ENCODE measurements at regions not wholly inside any gene's neighbourhood (a gene's known extent, or its start where the extent isn't known, plus 50 kb on each side); places are given as distances from the start of the nearest gene placed in this dataset.
A peak's percentile ranks its signal among the peaks of the same experiment; 100 is the strongest.

DNA sequence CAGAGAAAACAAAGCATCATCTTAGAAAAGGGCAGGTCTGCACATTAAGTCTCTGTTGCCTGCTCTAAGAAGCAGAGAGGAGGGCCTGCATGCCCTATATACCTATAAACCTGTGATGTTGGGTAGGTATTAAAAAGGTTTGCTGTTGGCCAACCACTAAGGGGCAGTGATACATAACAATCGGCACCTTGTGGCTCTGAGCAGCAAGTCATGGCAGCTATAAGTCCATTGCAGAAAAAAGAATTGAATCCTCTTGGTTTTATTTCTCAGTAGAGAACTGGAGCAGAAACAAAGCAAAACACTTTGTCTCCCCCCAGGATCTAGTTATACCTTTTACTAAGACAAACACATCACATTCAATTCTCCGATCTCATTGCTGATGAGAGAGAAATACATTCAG is 1364.4 kb downstream of the STIM2 start:
- no peak for DNase-seq (ENCODE audit: insufficient read length, low spot score, missing footprints)
- TF ChIP-seq CTCF (IDR thresholded peaks at IDR 0.05; ENCODE audit: extremely low read depth, low read depth, low read length): peak; percentile 25
- Histone ChIP-seq H3K4me1 (ENCODE audit: insufficient read depth, low read length) (no peaks in the 10 kb centered on the region), H3K27me3 (ENCODE audit: insufficient read depth, low read length) (no peaks in the 10 kb centered on the region), H3K4me2 (ENCODE audit: insufficient read depth, low read length) (no peak overlapping the region), H3K79me2 (ENCODE audit: insufficient read depth, low read length) (no peaks in the 10 kb centered on the region), H3K4me3 (ENCODE audit: insufficient read depth, low read length) (no peak overlapping the region), H2AFZ (ENCODE audit: low read length) (no peak overlapping the region), H3K36me3 (ENCODE audit: insufficient read depth, low read length) (no peaks in the 10 kb centered on the region), H3K27ac (ENCODE audit: low read depth, low read length) (no peak overlapping the region), H4K20me1 (ENCODE audit: insufficient read depth, low read length) (no peaks in the 10 kb centered on the region), H3K9me3 (ENCODE audit: low read depth, low read length) (no peaks in the 10 kb centered on the region)

DNA sequence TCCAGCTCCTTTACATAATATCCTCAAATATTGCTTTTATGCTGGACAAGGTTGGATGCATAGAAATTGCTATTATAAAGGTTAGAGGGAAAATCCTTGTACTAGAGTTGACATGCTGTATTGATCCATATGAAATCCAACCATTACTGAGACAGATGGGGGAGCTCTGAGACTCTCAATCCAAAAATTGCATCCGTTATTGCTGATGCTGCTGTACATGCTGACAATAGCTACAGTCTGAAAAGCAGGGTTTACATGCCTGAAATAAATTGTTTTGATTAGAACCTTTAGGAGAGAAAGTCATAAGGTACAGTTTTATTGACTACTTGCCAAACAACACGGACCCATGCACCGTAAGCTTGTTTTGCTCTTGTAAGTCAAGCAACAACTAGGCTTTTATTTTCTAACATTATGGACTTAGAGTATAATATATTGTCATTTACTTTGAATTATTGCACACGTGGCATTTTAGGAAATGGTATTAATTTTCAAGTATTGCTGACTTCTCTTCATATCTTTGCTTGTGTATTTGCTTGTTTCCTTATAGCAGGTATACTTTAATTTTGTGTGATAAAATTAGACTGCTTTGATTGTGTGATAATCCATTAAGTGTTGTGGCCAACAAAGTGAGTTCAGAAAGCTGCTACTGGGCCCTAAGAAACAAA is 1365.2 kb downstream of the STIM2 start:
- Histone ChIP-seq H3K27ac (ENCODE audit: low read depth, low read length) (no peak overlapping the region), H3K4me1 (ENCODE audit: insufficient read depth, low read length) (no peaks in the 10 kb centered on the region), H3K4me3 (ENCODE audit: insufficient read depth, low read length) (no peak overlapping the region), H3K4me2 (ENCODE audit: insufficient read depth, low read length) (no peak overlapping the region), H2AFZ (ENCODE audit: low read length) (no peak overlapping the region), H3K79me2 (ENCODE audit: insufficient read depth, low read length) (no peaks in the 10 kb centered on the region), H3K27me3 (ENCODE audit: insufficient read depth, low read length) (no peaks in the 10 kb centered on the region), H4K20me1 (ENCODE audit: insufficient read depth, low read length) (no peaks in the 10 kb centered on the region), H3K9me3 (ENCODE audit: low read depth, low read length) (no peaks in the 10 kb centered on the region), H3K36me3 (ENCODE audit: insufficient read depth, low read length) (no peaks in the 10 kb centered on the region)
- DNase-seq (ENCODE audit: insufficient read length, low spot score, missing footprints): no peak
- TF ChIP-seq CTCF (IDR thresholded peaks at IDR 0.05; ENCODE audit: extremely low read depth, low read depth, low read length): no peak

GRCh38 chr4:28226962-28227361 is 1366.3 kb downstream of the STIM2 start:
- Histone ChIP-seq H3K36me3 (ENCODE audit: insufficient read depth, low read length) (no peaks in the 10 kb centered on the region), H3K9me3 (ENCODE audit: low read depth, low read length) (no peaks in the 10 kb centered on the region), H3K4me1 (ENCODE audit: insufficient read depth, low read length) (no peaks in the 10 kb centered on the region), H2AFZ (ENCODE audit: low read length) (no peak overlapping the region), H3K4me2 (ENCODE audit: insufficient read depth, low read length) (no peak overlapping the region), H3K27ac (ENCODE audit: low read depth, low read length) (no peak overlapping the region), H3K27me3 (ENCODE audit: insufficient read depth, low read length) (no peaks in the 10 kb centered on the region), H3K4me3 (ENCODE audit: insufficient read depth, low read length) (no peak overlapping the region), H4K20me1 (ENCODE audit: insufficient read depth, low read length) (no peaks in the 10 kb centered on the region), H3K79me2 (ENCODE audit: insufficient read depth, low read length) (no peaks in the 10 kb centered on the region)
- no peak for TF ChIP-seq CTCF (IDR thresholded peaks at IDR 0.05; ENCODE audit: extremely low read depth, low read depth, low read length)
- DNase-seq (ENCODE audit: insufficient read length, low spot score, missing footprints): no peak

DNA sequence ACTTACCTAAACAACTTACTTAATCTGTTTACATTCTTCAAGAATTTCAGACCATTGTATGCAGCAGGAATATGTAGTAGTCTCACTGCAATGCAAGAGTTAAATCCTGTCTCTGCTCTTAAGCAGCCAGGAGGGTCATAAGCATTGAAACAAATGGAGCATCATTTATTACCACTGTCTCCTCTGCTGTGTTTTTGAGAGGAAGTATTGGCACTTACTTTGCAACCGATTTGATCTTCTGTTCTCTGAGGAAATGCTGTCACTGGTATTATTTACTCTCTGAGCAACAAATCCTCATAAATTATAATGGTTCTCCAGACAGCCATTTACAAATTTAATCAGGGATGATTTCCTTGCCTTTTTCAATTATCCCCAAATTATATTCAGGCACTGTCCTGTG is 1367.1 kb downstream of the STIM2 start:
- TF ChIP-seq CTCF (IDR thresholded peaks at IDR 0.05; ENCODE audit: extremely low read depth, low read depth, low read length): no peak
- Histone ChIP-seq H3K4me3 (ENCODE audit: insufficient read depth, low read length) (no peak overlapping the region), H3K4me1 (ENCODE audit: insufficient read depth, low read length) (no peaks in the 10 kb centered on the region), H2AFZ (ENCODE audit: low read length) (no peak overlapping the region), H3K9me3 (ENCODE audit: low read depth, low read length) (no peaks in the 10 kb centered on the region), H3K27me3 (ENCODE audit: insufficient read depth, low read length) (no peaks in the 10 kb centered on the region), H3K36me3 (ENCODE audit: insufficient read depth, low read length) (no peaks in the 10 kb centered on the region), H3K79me2 (ENCODE audit: insufficient read depth, low read length) (no peaks in the 10 kb centered on the region), H3K27ac (ENCODE audit: low read depth, low read length) (no peak overlapping the region), H3K4me2 (ENCODE audit: insufficient read depth, low read length) (no peak overlapping the region), H4K20me1 (ENCODE audit: insufficient read depth, low read length) (no peaks in the 10 kb centered on the region)
- no peak for DNase-seq (ENCODE audit: insufficient read length, low spot score, missing footprints)
